Lower leg skin (tissue), 3 donors: ENCODE measurements at regions not wholly inside any gene's neighbourhood (a gene's known extent, or its start where the extent isn't known, plus 50 kb on each side); places are given as distances from the start of the nearest gene placed in this dataset.

Experiments
- POLR2A ChIP-seq, 2 donors: fragments of 450-650 bp; IDR thresholded peaks; one replicate each; pipeline ENCODE4 v1.6.1; 2016 to 2017; ENCODE audit warnings: antibody characterized with exemption in 2 of 2, mild to moderate bottlenecking in 1 of 2, moderate library complexity in 1 of 2
- TF ChIP-seq, protein P1 (sequence below), 3 donors: fragments of 450-650 bp; IDR thresholded peaks; one replicate each; pipeline ENCODE4 v1.5.1; 2016; ENCODE audit warnings: antibody characterized with exemption in 3 of 3, mild to moderate bottlenecking in 3 of 3, moderate library complexity in 2 of 3

DNA sequence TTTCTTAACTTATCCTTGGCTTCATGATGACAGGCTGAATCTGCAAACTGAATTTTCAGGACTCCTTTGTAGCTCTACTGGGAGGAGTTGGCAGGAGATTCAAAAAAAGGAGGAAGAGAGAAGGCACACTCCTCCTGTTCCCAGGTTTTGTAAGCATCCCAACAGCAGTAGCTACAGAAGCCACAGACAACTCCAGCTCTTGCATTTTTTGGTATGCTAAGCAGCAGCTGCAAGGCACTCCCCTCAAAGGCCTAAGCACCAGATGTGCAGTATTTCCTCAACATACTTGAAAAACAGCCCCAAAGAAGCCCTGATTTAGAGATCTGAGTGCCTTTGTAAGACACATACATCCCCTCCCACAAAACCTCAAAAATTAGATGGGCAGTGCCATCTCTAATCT lies 328.6 kb upstream of the SYNCRIP start:
- TF ChIP-seq, protein P1, sequence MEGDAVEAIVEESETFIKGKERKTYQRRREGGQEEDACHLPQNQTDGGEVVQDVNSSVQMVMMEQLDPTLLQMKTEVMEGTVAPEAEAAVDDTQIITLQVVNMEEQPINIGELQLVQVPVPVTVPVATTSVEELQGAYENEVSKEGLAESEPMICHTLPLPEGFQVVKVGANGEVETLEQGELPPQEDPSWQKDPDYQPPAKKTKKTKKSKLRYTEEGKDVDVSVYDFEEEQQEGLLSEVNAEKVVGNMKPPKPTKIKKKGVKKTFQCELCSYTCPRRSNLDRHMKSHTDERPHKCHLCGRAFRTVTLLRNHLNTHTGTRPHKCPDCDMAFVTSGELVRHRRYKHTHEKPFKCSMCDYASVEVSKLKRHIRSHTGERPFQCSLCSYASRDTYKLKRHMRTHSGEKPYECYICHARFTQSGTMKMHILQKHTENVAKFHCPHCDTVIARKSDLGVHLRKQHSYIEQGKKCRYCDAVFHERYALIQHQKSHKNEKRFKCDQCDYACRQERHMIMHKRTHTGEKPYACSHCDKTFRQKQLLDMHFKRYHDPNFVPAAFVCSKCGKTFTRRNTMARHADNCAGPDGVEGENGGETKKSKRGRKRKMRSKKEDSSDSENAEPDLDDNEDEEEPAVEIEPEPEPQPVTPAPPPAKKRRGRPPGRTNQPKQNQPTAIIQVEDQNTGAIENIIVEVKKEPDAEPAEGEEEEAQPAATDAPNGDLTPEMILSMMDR (IDR thresholded peaks at IDR 0.05): no peak
- no peak for TF ChIP-seq POLR2A (IDR thresholded peaks at IDR 0.05)
